Activated T-cell treated with anti-CD3 and anti-CD28 coated beads, Interleukin-2, amount 50 U/mL, for 72 hours (primary cell): ENCODE measurements at regions not wholly inside any gene's neighbourhood (a gene's known extent, or its start where the extent isn't known, plus 50 kb on each side); places are given as distances from the start of the nearest gene placed in this dataset.

Experiments
- ATAC-seq, 2 donors: fragments of 150-1000 bp; cut with Tn5 transposase; replicated peaks in 1 of 2; 2 replicates each; pipeline ENCODE4 v1.10.0; 2021; ENCODE audit warnings: moderate library complexity in 2 of 2, mild to moderate bottlenecking in 1 of 2
- DNase-seq, 2 donors: peaks; one replicate each; pipeline ENCODE4 v3.0.0; 2021 to 2022; ENCODE audit warnings: mixed read lengths in 1 of 2
- H3K27ac Mint-ChIP-seq: one replicate; pipeline ENCODE4 v1.8.0; 2022; ENCODE audit warnings: mild to moderate bottlenecking, moderate library complexity, mixed read lengths
- H3K27me3 Mint-ChIP-seq: one replicate; pipeline ENCODE4 v1.8.0; 2022; ENCODE audit warnings: low read depth, mixed read lengths
- H3K36me3 Mint-ChIP-seq, 2 donors: one replicate each; pipeline ENCODE4 v1.8.0; 2022; ENCODE audit warnings: mixed read lengths in 2 of 2, mild to moderate bottlenecking in 1 of 2; ENCODE audit not compliant: insufficient read depth in 2 of 2
- H3K4me1 Mint-ChIP-seq: one replicate; pipeline ENCODE4 v1.8.0; 2022; ENCODE audit warnings: low read depth, mixed read lengths
- H3K4me3 Mint-ChIP-seq, 2 donors: one replicate each; pipeline ENCODE4 v1.8.0; 2022; ENCODE audit warnings: mild to moderate bottlenecking in 2 of 2, mixed read lengths in 2 of 2, moderate library complexity in 2 of 2
- H3K9me3 Mint-ChIP-seq, 2 donors: one replicate each; pipeline ENCODE4 v1.8.0; 2022; ENCODE audit warnings: mixed read lengths in 2 of 2

GRCh38 chr9:75602060-75602459 lies 288.4 kb upstream of the PCSK5 start:
- Mint-ChIP-seq H3K27me3 (peaks cover 19% of the 10 kb centered on the region), H3K4me3 (no peak overlapping the region), H3K9me3 (no peaks in the 10 kb centered on the region), H3K36me3 (no peaks in the 10 kb centered on the region), H3K27ac (no peak overlapping the region), H3K4me1 (no peaks in the 10 kb centered on the region)
- DNase-seq (no peak), ATAC-seq (no peak)

- Mint-ChIP-seq H3K36me3 (no peaks in the 10 kb centered on the region), H3K27ac (no peak overlapping the region), H3K9me3 (peaks cover 0 to 2% of the 10 kb centered on the region in 2 donors), H3K27me3 (peaks cover 28% of the 10 kb centered on the region), H3K4me1 (no peaks in the 10 kb centered on the region), H3K4me3 (no peak overlapping the region)
- no peak for ATAC-seq
- no peak for DNase-seq
Measured at GRCh38 chr9:75604661-75605060, 285.8 kb upstream of the PCSK5 start.

GRCh38 chr9:75607521-75607920 lies 283.0 kb upstream of the PCSK5 start:
- ATAC-seq (no peak), DNase-seq (no peak)
- Mint-ChIP-seq H3K4me3 (no peak overlapping the region), H3K9me3 (peaks cover 0 to 2% of the 10 kb centered on the region in 2 donors), H3K27me3 (peaks cover 46% of the 10 kb centered on the region), H3K27ac (no peak overlapping the region), H3K4me1 (no peaks in the 10 kb centered on the region), H3K36me3 (peaks cover 0 to 2% of the 10 kb centered on the region in 2 donors)

GRCh38 chr9:75609401-75609800 lies 281.1 kb upstream of the PCSK5 start:
- H3K27me3 Mint-ChIP-seq: peaks cover 48% of the 10 kb centered on the region
- H3K4me3 Mint-ChIP-seq: no peak overlapping the region
- DNase-seq (no peak), ATAC-seq (no peak)
- peaks cover 0 to 2% of the 10 kb centered on the region in 2 donors for H3K9me3 Mint-ChIP-seq
- peaks cover 0 to 2% of the 10 kb centered on the region in 2 donors for H3K36me3 Mint-ChIP-seq
- no peak overlapping the region for H3K27ac Mint-ChIP-seq
- H3K4me1 Mint-ChIP-seq: no peaks in the 10 kb centered on the region

GRCh38 chr9:75610246-75610645 lies 280.2 kb upstream of the PCSK5 start:
- no peak overlapping the region for H3K27ac Mint-ChIP-seq
- peaks cover 0 to 2% of the 10 kb centered on the region in 2 donors for H3K9me3 Mint-ChIP-seq
- H3K36me3 Mint-ChIP-seq: peaks cover 0 to 2% of the 10 kb centered on the region in 2 donors
- no peak overlapping the region for H3K4me3 Mint-ChIP-seq
- DNase-seq: no peak
- H3K4me1 Mint-ChIP-seq: no peaks in the 10 kb centered on the region
- peaks cover 47% of the 10 kb centered on the region for H3K27me3 Mint-ChIP-seq
- no peak for ATAC-seq

- Mint-ChIP-seq H3K36me3 (peaks cover 0 to 2% of the 10 kb centered on the region in 2 donors), H3K27ac (no peak overlapping the region), H3K4me1 (no peaks in the 10 kb centered on the region), H3K4me3 (no peak overlapping the region), H3K27me3 (peaks cover 51% of the 10 kb centered on the region), H3K9me3 (peaks cover 2% of the 10 kb centered on the region in 2 donors)
- ATAC-seq (no peak), DNase-seq (no peak)
Measured at GRCh38 chr9:75612205-75612604, 278.3 kb upstream of the PCSK5 start.

- H3K9me3 Mint-ChIP-seq: peaks cover 2% of the 10 kb centered on the region in 2 donors
- ATAC-seq (no peak), DNase-seq (no peak)
- H3K4me1 Mint-ChIP-seq: no peaks in the 10 kb centered on the region
- H3K36me3 Mint-ChIP-seq: peaks cover 0 to 2% of the 10 kb centered on the region in 2 donors
- no peak overlapping the region for H3K4me3 Mint-ChIP-seq
- H3K27me3 Mint-ChIP-seq: peaks cover 49% of the 10 kb centered on the region
- H3K27ac Mint-ChIP-seq: no peak overlapping the region
Measured at GRCh38 chr9:75612754-75613153, 277.7 kb upstream of the PCSK5 start.

GRCh38 chr9:75615284-75615683 lies 275.2 kb upstream of the PCSK5 start:
- ATAC-seq: no peak
- H3K4me3 Mint-ChIP-seq: no peak overlapping the region
- no peaks in the 10 kb centered on the region for H3K4me1 Mint-ChIP-seq

GRCh38 chr9:75616052-75616451 lies 274.4 kb upstream of the PCSK5 start:
- no peak overlapping the region for H3K4me3 Mint-ChIP-seq
- DNase-seq (no peak), ATAC-seq (no peak)
- no peaks in the 10 kb centered on the region for H3K4me1 Mint-ChIP-seq
- H3K27me3 Mint-ChIP-seq: peaks cover 42% of the 10 kb centered on the region
- H3K9me3 Mint-ChIP-seq: peaks cover 0 to 4% of the 10 kb centered on the region in 2 donors
- peaks cover 0 to 1% of the 10 kb centered on the region in 2 donors for H3K36me3 Mint-ChIP-seq
- H3K27ac Mint-ChIP-seq: no peak overlapping the region

More at GRCh38 chr9:75615284-75615683, 275.2 kb upstream of the PCSK5 start:
- Mint-ChIP-seq H3K9me3 (peaks cover 0 to 4% of the 10 kb centered on the region in 2 donors), H3K27ac (no peak overlapping the region), H3K36me3 (peaks cover 0 to 2% of the 10 kb centered on the region in 2 donors), H3K27me3 (peaks cover 43% of the 10 kb centered on the region)
- DNase-seq: no peak

- no peak overlapping the region for H3K4me3 Mint-ChIP-seq
- DNase-seq (no peak), ATAC-seq (no peak)
- no peaks in the 10 kb centered on the region for H3K36me3 Mint-ChIP-seq
- H3K27ac Mint-ChIP-seq: no peak overlapping the region
- H3K4me1 Mint-ChIP-seq: no peaks in the 10 kb centered on the region
- peaks cover 39% of the 10 kb centered on the region for H3K27me3 Mint-ChIP-seq
- peaks cover 0 to 4% of the 10 kb centered on the region in 2 donors for H3K9me3 Mint-ChIP-seq
Measured at GRCh38 chr9:75616841-75617566, 273.5 kb upstream of the PCSK5 start.

- no peak for DNase-seq
- Mint-ChIP-seq H3K9me3 (peaks cover 0 to 2% of the 10 kb centered on the region in 2 donors), H3K27ac (no peak overlapping the region), H3K4me3 (no peak overlapping the region), H3K4me1 (no peaks in the 10 kb centered on the region), H3K36me3 (no peaks in the 10 kb centered on the region), H3K27me3 (peaks cover 20% of the 10 kb centered on the region)
- no peak for ATAC-seq
Measured at GRCh38 chr9:75623462-75623861, 267.0 kb upstream of the PCSK5 start.

GRCh38 chr9:75624998-75625397 lies 265.5 kb upstream of the PCSK5 start:
- no peak overlapping the region for H3K27ac Mint-ChIP-seq
- peaks cover 20% of the 10 kb centered on the region for H3K27me3 Mint-ChIP-seq
- no peaks in the 10 kb centered on the region for H3K4me1 Mint-ChIP-seq
- ATAC-seq (no peak), DNase-seq (no peak)
- no peak overlapping the region for H3K4me3 Mint-ChIP-seq
- H3K9me3 Mint-ChIP-seq: peaks cover 0 to 2% of the 10 kb centered on the region in 2 donors
- H3K36me3 Mint-ChIP-seq: no peaks in the 10 kb centered on the region

GRCh38 chr9:75626860-75627259 lies 263.6 kb upstream of the PCSK5 start:
- Mint-ChIP-seq H3K4me3 (no peak overlapping the region), H3K9me3 (peaks cover 0 to 2% of the 10 kb centered on the region in 2 donors), H3K4me1 (no peaks in the 10 kb centered on the region)

GRCh38 chr9:75628952-75629351 lies 261.5 kb upstream of the PCSK5 start:
- ATAC-seq: no peak
- H3K27me3 Mint-ChIP-seq: no peaks in the 10 kb centered on the region
- no peak overlapping the region for H3K4me3 Mint-ChIP-seq
- no peak for DNase-seq
- no peaks in the 10 kb centered on the region for H3K4me1 Mint-ChIP-seq
- no peaks in the 10 kb centered on the region for H3K36me3 Mint-ChIP-seq
- H3K9me3 Mint-ChIP-seq: peaks cover 0 to 2% of the 10 kb centered on the region in 2 donors
- H3K27ac Mint-ChIP-seq: no peak overlapping the region

More at GRCh38 chr9:75626860-75627259, 263.6 kb upstream of the PCSK5 start:
- Mint-ChIP-seq H3K36me3 (no peaks in the 10 kb centered on the region), H3K27me3 (peaks cover 12% of the 10 kb centered on the region), H3K27ac (no peak overlapping the region)
- DNase-seq (no peak), ATAC-seq (no peak)
